HPDE6-E6E7 (cell line): ENCODE measurements at regions not wholly inside any gene's neighbourhood (a gene's known extent, or its start where the extent isn't known, plus 50 kb on each side); places are given as distances from the start of the nearest gene placed in this dataset.

Experiments used
- DNase-seq: peaks from one replicate; pipeline ENCODE4 v3.0.0; 2011; ENCODE audit warnings: missing footprints; ENCODE audit errors: extremely low spot score

GRCh38 chr17:73984941-73985340, 218.5 kb upstream of the RPL38 start:
- DNase-seq: no peak

GRCh38 chr17:73985466-73986015, 217.9 kb upstream of the RPL38 start:
- DNase-seq: no peak

- DNase-seq: no peak
Measured at GRCh38 chr17:73986641-73987177, 216.8 kb upstream of the RPL38 start.

GRCh38 chr17:73987395-73987794, 216.1 kb upstream of the RPL38 start:
- no peak for DNase-seq

- no peak for DNase-seq
Measured at GRCh38 chr17:73987845-73988509, 215.5 kb upstream of the RPL38 start.

- DNase-seq: no peak
Measured at GRCh38 chr17:73989671-73990070, 213.8 kb upstream of the RPL38 start.

GRCh38 chr17:73990290-73990689, 213.2 kb upstream of the RPL38 start:
- no peak for DNase-seq

- no peak for DNase-seq
Measured at GRCh38 chr17:73991260-73991659, 212.2 kb upstream of the RPL38 start.

- no peak for DNase-seq
Measured at GRCh38 chr17:73994946-73995345, 208.5 kb upstream of the RPL38 start.

GRCh38 chr17:73997059-73997458, 206.4 kb upstream of the RPL38 start:
- no peak for DNase-seq

GRCh38 chr17:73998249-73998648, 205.2 kb upstream of the RPL38 start:
- no peak for DNase-seq

GRCh38 chr17:73998653-73999645, 204.5 kb upstream of the RPL38 start:
- peak; percentile 63 for DNase-seq

- no peak for DNase-seq
Measured at GRCh38 chr17:74001145-74001544, 202.3 kb upstream of the RPL38 start.

GRCh38 chr17:74002241-74002640, 201.2 kb upstream of the RPL38 start:
- DNase-seq: no peak

- no peak for DNase-seq
Measured at GRCh38 chr17:74004056-74004455, 199.4 kb upstream of the RPL38 start.

- DNase-seq: no peak
Measured at GRCh38 chr17:74005790-74006189, 197.7 kb upstream of the RPL38 start.

- DNase-seq: no peak
Measured at GRCh38 chr17:74006371-74006770, 197.1 kb upstream of the RPL38 start.

- DNase-seq: no peak
Measured at GRCh38 chr17:74008196-74008595, 195.3 kb upstream of the RPL38 start.

GRCh38 chr17:74009056-74009625, 194.3 kb upstream of the RPL38 start:
- DNase-seq: no peak

- no peak for DNase-seq
Measured at GRCh38 chr17:74010903-74011302, 192.6 kb upstream of the RPL38 start.

GRCh38 chr17:74011966-74012365, 191.5 kb upstream of the RPL38 start:
- no peak for DNase-seq

GRCh38 chr17:74012465-74012864, 191.0 kb upstream of the RPL38 start:
- DNase-seq: no peak
